Stimulated activated CD4-positive, alpha-beta T cell treated with anti-CD3 and anti-CD28 coated beads, Interleukin-2, amount 100 ng/mL, for 4 hours (primary cell): ENCODE measurements at regions not wholly inside any gene's neighbourhood (a gene's known extent, or its start where the extent isn't known, plus 50 kb on each side); places are given as distances from the start of the nearest gene placed in this dataset.

ENCODE experiments used
- DNase-seq: peaks from one replicate; pipeline ENCODE4 v3.0.0-alpha.2; 2020; ENCODE audit warnings: low read depth

DNA sequence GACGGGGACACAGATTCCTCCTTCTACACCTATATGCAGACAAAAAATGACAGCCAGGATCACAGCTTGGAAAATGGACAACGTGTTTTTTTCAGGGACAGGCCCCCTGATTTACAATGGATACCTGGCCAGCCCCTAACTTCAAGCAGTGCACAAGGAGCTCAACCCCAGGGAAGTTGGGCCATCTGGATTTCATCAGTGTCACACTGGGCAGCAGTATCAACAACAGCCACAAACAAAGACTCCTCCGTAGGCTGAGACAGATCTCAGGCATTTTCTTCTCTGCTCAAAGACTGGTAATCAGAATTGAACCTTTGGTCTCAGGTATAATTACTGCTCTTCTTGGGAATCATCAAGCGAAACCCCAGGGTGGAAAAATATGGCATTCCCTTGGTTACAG is 374.0 kb downstream of the ZNF608 start:
- DNase-seq: no peak

DNA sequence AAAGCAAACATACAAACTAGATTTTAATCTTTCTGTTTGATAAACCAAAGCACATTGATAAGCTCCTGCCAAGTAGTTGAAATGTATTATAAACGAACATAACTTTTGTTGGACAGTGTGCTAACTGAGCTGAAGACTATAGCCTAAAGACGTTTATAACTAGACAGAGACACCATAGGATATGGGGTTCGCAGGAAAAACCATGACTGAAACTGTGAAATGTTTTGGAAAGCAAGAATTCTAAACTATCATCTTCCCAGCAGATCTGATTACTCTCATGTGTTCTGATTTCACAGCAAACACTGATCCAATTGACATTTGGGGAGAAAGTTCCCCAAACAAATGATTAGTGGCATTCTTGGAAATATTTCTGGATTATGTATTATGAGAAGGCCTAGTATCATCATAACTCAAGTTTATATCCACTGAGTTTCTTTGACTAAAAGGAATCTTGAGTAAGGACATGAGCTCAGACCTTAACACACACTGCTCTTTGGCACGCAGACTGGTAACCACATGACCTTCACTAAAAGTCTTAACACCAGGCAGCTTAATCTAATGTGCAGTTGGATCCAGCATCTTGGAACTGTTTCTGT is 375.2 kb downstream of the ZNF608 start:
- DNase-seq: no peak

DNA sequence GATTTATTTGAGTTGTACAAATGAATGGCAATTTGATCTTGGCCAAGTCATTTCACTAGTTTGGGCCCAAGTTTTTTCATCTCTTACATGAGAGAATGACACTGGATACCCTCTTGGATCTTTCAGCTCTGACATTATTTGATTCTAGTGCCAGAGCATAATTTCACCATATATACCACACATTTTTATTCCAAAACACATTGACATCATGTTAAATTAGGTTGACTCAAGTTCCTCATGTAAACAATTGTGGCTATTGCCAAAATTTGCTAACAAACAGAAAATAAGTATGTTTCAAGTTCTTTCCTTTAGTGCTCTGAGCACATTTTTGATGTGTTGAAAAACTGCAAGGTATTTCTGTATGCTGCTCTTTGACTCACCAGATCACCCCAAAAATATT is 375.8 kb downstream of the ZNF608 start:
- DNase-seq: no peak

DNA sequence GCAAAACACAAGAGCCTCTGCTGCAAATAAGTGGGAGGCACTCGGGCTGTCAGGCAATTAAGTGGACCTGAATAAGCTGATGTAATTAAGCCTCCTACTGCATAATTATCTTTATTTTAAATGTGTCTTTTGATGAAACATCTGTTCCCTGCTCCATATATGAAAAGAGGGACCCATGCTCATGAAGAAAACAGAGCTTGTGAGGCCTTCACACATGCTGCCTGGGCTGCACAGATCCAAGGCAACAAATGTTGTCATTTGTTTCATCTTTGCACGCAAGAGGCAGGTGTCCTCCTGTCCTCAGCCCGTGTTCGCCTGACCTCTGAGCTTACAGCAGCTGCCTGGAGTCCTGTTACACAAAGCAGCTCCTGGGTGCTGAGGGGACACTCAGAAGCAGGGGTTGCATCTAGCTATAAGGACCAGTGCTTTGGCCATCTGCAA is 381.1 kb downstream of the ZNF608 start:
- DNase-seq: no peak

DNA sequence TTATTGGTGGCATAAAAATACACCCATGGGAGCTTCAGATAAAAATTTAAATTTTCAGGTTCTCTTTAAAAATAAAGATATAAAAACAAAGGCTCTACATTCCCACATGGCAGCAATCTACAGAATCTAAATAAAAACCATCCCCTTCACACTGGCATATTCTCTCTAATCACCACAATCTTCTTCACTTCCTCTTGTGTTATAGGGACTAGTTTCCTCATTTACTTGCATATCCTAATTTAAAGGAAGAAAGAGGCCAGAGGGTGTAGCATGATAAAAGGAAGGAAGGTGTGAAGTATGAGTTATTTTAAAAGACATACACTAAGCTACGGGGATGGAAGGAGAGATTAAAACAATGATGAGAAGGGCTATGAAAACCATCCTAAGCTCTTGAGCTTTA is 390.5 kb downstream of the ZNF608 start:
- DNase-seq: no peak

DNA sequence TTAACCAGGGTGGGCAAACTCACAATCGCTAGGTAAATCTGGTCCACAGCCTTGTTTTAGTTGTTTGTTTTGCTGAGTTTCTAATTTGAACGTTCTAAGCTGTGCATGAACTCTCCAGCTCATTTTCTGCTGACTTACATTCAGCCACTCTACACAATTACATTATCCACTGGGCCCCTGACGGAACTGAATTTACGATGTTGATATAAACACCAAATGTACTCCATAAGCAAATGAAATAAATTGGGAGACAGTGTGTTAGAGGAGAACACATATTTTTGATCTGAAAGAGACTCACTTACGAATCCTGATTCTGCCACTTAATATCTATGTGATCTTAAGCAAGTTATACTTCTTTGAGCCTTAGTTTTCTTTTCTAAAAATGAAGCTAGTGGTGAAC is 393.4 kb downstream of the ZNF608 start:
- no peak for DNase-seq

DNA sequence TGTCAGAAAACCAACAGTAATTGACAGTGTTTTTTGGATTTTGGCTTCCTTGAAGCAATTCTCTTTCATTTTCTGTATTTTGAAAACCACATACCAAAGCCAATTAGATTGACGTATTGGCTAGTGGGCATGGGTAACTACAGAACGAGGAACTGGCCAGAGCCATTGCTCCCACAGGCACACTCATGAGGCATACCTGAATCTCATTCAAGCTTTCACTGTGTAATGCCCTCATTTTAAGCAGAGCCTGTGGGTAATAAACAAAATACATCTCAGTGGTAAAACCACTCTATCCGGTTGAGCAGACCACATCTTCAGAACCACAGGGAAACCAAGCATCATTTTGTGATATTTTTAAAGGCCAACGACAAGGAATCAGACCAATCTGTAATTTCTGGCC is 394.1 kb downstream of the ZNF608 start:
- no peak for DNase-seq

DNA sequence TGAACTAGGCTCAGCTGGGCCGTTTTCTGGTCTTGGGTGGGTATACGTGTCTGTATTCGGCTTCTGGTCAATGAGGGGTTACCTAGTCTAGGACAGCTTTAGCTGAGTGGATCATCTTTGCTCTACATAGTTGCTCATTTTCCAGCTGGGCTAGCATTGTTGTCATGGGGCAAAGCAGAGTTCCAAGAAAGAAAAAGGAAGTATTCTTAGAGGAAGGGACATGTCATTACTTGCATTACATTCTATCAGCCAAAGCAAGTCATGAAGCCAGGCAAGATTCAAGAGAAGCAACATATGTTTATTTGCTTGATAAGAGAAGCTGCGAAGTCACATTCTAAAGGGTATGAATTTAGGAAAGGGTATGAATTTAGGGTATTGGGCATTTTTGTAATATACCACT is 396.5 kb downstream of the ZNF608 start:
- DNase-seq: no peak

DNA sequence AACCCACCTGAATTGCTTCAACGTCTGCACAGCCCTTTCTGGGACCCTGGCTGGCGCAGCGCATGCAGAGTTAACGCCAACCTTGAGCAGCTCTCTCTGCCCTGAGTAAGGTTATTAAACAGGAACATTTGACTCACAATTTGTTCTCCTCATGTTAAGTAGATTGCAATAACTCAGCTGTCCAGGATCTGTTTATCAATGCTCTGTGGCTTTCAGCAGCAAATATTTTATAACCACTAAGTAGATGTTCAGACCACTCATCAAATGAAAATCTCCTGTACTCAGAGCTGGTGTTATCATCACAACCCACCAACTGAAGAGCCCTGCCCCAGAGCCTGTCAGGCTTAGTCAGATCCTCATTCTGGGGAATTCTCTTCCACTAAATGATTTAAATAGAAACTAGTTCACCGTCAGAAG is 403.0 kb downstream of the ZNF608 start:
- no peak for DNase-seq

DNA sequence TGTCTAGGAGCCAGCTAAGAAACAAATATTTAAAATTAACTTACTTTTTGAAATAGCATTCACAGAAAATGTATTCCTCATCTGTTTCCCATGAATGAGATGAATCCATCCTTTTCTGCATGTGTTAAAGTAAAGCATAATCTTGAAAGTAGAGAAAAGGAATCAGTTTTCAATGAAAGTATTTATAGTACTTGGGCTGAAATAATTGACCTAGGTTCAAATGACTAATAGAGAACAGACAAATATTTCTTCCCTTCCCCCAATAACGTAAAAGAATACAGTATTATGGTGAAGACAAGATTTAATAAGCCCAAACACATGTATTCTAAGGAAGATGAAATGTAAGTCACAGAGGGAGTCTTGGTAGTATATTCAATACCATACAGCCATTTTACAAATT is 403.5 kb downstream of the ZNF608 start:
- no peak for DNase-seq

DNA sequence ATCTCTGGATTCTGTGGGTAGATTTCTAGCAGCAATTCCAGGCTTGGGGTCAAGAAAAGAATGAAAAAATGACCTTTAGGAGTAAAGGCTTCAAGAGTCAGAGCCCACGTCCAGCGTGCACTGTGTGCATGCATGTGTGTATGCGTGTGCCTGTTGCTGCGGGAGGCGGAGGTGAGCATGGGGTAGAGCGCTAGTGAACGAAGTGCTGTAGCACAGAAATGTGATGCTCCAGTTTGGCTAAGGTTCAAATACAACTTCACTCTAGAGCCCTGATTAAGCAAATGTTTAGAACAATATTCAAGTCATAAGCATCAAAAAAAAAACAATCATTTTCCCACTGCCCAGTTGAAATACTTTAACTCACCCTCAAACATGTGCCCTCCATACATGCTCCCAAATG is 403.9 kb downstream of the ZNF608 start:
- no peak for DNase-seq

DNA sequence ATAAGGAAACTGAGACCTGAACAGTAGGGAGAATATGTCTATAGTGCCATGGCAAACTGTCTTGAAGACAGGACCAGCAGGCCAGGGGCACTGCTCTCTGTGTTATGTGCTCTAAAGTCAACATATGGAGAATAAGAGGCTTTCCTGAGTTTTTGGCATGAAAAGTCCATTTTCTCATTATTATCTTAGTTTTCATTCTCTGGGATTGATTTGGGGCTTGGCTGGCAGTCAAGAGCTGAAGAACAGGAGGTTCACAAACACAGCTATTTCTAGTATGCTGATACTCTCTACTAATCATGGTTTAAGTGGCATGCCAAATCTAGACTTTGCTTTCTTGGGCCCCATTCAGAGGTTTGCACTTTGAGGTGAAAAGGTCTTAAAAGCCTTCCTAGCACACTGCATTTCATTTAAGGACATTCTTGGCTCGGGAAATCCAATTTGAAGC is 404.4 kb downstream of the ZNF608 start:
- DNase-seq: no peak

DNA sequence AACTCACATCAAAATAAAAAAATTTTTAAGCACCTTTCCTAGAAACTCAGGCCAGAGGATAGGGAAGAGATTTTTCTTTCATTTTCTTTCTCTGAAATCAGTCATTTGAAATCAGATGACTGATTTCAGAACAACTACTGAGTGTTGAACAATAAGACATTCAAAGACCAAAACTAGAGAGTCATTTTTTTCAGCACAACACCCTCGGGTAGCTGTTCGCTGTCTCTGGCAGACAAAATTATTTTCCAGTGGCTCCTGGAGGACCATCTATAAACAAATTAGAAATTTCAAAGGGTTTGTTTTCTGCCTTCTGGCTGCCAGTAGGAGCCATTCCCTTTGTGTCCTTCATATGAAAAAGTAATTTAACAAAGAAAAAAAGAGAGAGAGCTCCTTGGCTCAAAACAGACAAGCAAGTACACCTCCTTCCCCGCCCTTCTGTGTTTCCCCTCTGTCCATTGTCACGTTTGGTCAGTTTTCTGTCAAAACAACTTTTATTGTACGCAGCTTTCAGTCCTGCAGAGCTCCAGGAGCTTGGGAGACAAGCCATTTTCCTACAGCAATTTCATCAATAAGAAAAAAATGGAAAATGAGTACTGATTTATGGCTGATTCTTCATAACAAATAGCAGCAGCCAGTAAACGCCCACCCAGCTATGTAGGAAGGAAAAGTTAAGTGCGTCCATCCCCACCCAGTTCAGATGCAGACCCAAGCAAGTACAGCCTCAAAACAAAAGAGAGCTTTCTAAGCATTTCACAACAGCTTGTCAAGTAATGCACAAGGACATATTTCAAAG is 405.2 kb downstream of the ZNF608 start:
- no peak for DNase-seq

DNA sequence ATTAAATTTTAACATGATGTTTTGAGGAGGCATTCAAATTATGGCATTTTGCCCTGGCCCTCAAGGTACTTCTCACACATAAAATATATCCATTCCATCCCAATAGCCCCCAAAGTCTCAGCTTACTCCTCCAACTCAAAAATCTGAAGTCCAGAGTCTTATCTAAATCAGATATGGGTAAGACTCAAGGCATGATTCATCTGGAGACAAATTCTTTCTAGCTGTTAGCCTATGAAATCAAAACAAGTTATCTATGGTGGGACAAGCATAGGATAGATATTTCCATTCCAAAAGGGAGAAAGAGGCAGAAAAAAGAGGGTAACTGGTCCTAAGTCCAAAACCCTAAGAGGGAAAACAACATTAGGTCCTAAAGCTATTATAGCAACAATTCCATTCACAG is 408.4 kb downstream of the ZNF608 start:
- no peak for DNase-seq

DNA sequence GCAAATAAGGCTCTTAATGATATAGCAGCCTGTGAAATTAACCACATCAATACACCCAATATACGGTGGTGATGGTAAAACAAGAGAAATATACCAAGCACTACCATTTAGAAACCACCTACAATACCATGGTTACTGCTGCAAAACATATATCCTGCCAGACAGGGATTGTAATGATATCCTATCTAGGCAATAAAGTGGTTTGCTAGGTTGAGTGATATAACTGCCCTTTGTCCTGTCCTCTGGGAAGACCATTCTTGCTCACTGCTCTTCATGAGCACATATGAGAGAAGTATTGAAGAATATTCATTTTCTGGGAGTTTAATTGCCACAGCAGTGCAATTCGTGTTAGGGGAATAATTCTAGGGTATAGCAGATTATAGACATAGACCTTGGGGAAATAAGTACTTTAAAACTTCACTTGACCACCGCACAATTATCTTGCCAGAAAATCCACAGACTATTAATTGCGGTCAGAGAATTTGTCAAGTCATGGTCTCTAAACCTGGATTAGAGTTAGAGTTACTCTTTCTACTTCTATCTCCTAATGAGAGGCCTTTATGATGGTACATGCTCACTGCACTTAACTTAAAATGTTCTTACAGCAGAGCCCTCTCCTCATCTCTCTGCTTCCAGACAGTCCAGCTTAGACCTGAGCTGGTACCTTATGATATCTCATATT is 413.0 kb downstream of the ZNF608 start:
- DNase-seq: no peak

DNA sequence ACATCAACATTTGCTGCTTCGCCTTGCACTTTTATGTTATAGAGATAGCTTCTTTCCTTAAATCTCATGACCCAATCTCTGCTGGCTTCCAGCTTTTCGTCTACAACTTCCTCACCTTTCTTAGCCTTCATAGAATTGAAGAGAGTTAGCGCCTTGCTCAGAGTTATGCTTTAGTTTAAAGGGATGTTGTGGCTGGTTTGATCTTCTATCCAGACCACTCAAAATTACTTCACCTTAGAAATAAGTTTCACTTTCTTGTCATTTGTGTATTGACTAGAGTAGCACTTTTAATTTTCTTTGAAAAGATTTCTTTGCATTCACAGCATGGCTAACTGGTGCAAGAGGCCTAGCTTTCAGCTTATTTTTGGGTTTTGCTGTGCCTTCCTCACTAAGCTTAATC is 414.2 kb downstream of the ZNF608 start:
- no peak for DNase-seq

DNA sequence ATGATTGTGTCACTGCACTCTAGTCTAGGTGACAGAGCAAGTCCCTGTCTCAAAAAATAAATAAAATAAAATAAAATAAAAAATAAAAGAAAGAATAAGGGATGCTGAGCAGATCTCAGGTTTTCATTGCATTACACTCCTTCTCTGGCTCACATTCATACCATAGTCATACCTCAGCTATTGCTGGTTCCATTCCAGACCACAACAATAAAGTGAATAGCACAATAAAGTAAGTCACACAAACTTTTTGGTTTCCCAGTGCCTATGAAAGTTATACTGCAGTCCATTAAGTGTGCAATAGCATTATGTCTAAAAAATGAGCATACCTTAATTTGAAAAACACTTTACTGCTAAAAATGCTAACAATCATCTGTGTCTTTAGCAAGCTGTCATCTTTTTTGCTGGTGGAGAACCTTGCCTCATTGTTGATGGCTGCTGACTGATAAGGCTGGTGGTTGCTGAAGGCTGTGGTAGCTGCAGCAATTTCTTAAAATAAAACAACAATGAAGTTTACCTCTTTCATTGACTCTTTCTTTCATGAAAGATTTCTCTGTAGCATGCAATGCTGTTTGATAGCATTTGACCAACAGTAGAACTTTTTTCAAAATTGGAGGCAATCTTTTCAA is 415.7 kb downstream of the ZNF608 start:
- no peak for DNase-seq

DNA sequence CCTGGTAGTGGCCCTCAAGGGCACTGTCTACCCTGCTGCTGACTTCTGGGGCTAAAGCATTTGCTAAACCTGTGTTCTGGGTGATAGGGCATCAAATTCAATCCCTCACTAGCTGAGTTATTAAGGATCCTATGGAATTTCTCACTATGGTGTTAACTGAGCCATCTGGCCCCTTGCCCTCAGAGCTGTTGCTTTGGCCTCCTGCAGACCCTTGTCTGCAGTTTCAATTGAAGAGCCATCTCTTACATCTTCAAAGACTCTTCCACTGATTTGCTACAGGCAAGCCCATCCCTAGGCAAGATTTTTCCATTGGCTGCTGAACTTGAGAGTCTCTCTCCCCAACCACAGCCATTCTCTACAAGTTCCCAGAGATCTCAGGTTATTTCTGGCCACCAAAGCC is 418.2 kb downstream of the ZNF608 start:
- DNase-seq: no peak

DNA sequence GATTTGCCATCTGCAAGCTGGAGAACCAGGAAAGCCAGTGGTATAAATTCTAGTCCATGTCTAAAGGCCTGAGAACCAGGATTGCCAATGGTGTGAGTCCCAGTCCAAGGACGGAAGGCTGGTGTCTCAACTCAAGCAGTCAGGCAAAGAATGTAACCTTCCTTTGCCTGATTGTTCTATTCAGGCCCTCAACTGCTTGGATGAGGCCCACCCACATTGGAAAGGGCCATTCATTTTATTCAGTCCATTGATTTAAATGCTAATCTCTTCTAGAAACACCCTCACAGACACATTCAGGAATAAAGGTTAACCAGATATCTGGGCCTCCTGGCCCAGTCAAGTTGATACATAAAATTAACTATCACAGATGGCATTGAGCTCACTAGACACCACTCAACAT is 427.8 kb downstream of the ZNF608 start:
- DNase-seq: no peak

DNA sequence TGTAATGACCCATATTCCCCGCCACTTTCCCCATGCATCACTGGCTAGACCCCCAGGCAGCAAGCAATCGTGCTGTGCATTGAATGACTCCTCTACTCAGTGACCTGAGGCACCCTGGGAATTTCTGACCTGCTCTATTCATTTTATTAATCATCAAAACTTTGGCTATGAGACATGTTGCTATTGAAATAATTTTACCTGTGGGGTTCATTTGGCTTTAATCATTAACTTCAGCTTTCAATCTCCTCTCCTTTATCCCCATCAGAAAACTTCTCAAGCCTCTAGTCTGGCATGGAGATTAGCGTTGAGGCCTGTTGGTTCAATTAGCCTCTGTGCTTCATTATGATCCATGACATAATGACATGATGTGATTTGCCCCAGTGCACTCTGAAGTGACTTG is 429.0 kb downstream of the ZNF608 start:
- no peak for DNase-seq

DNA sequence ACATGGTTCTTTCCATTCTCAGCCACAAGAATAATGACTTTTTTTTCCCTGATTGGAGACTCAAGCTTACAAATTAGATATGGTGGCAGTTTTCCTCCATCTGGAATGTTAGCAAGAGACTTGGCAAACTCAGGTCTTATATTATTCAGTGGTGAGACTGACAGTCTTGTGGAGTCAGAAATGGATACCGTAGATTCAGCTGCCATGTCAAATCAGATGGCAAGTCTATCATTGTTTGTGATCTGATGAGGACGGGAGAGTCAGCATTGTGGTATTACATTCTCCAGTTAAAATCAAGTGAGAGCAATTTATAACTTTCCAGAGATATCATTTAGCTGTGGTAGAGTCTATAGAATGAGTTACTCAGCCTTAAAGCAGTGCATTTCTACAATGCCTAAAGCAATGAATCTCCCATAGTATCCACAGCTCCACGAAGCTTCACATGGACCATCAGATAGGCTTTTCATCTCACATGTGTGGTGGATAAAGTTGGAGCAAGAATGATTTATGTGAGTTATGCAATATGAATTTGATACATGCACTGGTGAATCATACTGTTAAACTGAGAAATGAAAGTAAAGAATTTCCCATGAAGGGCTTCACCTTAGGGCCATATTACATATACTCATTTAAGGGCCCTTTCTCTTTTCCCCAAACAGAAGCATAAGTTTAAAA is 430.6 kb downstream of the ZNF608 start:
- no peak for DNase-seq

DNA sequence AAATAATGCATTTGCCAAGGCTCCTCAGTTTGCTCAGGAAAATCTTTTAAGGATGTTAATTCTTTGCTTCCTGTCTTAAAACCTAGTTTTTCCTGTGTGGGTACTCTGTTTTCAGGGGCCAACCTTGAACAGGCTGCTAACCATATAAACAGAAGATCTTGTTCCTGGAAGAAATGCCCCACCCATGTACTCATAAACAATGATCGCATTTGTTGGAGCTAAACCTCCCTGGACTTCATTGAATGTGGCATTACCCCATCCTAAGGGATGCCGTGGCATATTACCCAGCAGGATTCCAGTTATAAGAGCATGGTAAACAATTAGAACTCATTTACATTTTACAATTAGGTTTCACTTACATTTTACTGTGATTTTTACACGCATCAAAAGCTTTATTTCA is 436.0 kb downstream of the ZNF608 start:
- no peak for DNase-seq
